Breast epithelium (tissue), 3 donors: ENCODE measurements at regions not wholly inside any gene's neighbourhood (a gene's known extent, or its start where the extent isn't known, plus 50 kb on each side); places are given as distances from the start of the nearest gene placed in this dataset.

Experiments used
- POLR2A ChIP-seq: fragments of 450-650 bp; IDR thresholded peaks from one replicate; pipeline ENCODE4 v1.6.1; 2016; ENCODE audit warnings: antibody characterized with exemption, mild to moderate bottlenecking, moderate library complexity
- TF ChIP-seq, protein P1 (sequence below), 3 donors: fragments of 450-650 bp; IDR thresholded peaks; one replicate each; pipeline ENCODE4 v1.5.1; 2016 to 2017; ENCODE audit warnings: antibody characterized with exemption in 3 of 3, mild to moderate bottlenecking in 3 of 3, moderate library complexity in 3 of 3

DNA sequence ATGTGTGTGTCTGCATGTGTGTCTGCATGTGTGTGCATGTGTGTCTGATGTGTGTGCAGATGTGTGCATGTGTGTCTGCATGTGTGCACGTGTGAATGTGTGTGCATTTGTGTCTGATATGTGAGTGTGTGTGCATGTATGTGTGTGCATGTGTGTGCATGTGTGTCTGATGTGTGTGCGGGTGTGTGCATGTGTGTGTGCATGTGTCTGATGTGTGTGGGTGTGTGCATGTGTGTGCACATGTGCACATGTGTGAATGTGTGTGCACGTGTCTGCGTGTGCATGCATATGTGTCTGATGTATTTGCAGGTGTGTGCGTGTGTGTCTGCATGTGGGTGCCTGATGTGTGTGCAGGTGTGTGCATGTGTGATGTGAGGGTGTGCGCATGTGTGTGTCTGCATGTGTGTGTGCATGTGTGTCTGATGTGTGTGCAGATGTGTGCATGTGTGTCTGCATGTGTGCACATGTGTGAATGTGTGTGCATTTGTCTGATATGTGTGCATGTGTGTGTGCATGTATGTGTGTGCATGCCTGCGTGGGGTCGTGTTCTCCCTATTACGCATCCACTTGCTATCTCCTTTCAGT is 470.1 kb upstream of the HS6ST1 start:
- TF ChIP-seq, protein P1, sequence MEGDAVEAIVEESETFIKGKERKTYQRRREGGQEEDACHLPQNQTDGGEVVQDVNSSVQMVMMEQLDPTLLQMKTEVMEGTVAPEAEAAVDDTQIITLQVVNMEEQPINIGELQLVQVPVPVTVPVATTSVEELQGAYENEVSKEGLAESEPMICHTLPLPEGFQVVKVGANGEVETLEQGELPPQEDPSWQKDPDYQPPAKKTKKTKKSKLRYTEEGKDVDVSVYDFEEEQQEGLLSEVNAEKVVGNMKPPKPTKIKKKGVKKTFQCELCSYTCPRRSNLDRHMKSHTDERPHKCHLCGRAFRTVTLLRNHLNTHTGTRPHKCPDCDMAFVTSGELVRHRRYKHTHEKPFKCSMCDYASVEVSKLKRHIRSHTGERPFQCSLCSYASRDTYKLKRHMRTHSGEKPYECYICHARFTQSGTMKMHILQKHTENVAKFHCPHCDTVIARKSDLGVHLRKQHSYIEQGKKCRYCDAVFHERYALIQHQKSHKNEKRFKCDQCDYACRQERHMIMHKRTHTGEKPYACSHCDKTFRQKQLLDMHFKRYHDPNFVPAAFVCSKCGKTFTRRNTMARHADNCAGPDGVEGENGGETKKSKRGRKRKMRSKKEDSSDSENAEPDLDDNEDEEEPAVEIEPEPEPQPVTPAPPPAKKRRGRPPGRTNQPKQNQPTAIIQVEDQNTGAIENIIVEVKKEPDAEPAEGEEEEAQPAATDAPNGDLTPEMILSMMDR (IDR thresholded peaks at IDR 0.05) = no peak
- TF ChIP-seq POLR2A = no peak
